Pons (tissue), 1 donor: ENCODE measurements at regions not wholly inside any gene's neighbourhood (a gene's known extent, or its start where the extent isn't known, plus 50 kb on each side); places are given as distances from the start of the nearest gene placed in this dataset.
A peak's percentile ranks its signal among the peaks of the same experiment; 100 is the strongest.

Experiments used
- DNase-seq: peaks from one replicate; pipeline ENCODE4 v3.0.0-alpha.2; 2016; ENCODE audit warnings: low spot score

- no peak for DNase-seq
Measured at GRCh38 chr5:171629221-171629620, 156.4 kb upstream of the SMIM23 start.

- DNase-seq: no peak
Measured at GRCh38 chr5:171629628-171630349, 155.8 kb upstream of the SMIM23 start.

- DNase-seq: no peak
Measured at GRCh38 chr5:171630350-171631065, 155.1 kb upstream of the SMIM23 start.

GRCh38 chr5:171632616-171633015 is 153.0 kb upstream of the SMIM23 start:
- no peak for DNase-seq

GRCh38 chr5:171633776-171634470 is 151.7 kb upstream of the SMIM23 start:
- DNase-seq: peak; percentile 58

- DNase-seq: no peak
Measured at GRCh38 chr5:171634511-171634910, 151.1 kb upstream of the SMIM23 start.

GRCh38 chr5:171635028-171635427 is 150.6 kb upstream of the SMIM23 start:
- no peak for DNase-seq

- DNase-seq: no peak
Measured at GRCh38 chr5:171635561-171636245, 149.9 kb upstream of the SMIM23 start.

GRCh38 chr5:171637811-171638210 is 147.8 kb upstream of the SMIM23 start:
- no peak for DNase-seq

GRCh38 chr5:171639205-171639621 is 146.4 kb upstream of the SMIM23 start:
- DNase-seq: no peak

- no peak for DNase-seq
Measured at GRCh38 chr5:171639966-171640365, 145.7 kb upstream of the SMIM23 start.

- no peak for DNase-seq
Measured at GRCh38 chr5:171640480-171640879, 145.1 kb upstream of the SMIM23 start.

GRCh38 chr5:171641891-171642290 is 143.7 kb upstream of the SMIM23 start:
- no peak for DNase-seq

- DNase-seq: no peak
Measured at GRCh38 chr5:171642894-171643293, 142.7 kb upstream of the SMIM23 start.

GRCh38 chr5:171644536-171644935 is 141.1 kb upstream of the SMIM23 start:
- no peak for DNase-seq

GRCh38 chr5:171646102-171647042 is 139.2 kb upstream of the SMIM23 start:
- no peak for DNase-seq

- DNase-seq: no peak
Measured at GRCh38 chr5:171647043-171647903, 138.3 kb upstream of the SMIM23 start.

GRCh38 chr5:171647904-171648260 is 137.7 kb upstream of the SMIM23 start:
- no peak for DNase-seq

- DNase-seq: no peak
Measured at GRCh38 chr5:171648279-171649074, 137.1 kb upstream of the SMIM23 start.

GRCh38 chr5:171649075-171649401 is 136.6 kb upstream of the SMIM23 start:
- no peak for DNase-seq
